PC-3 (cell line): ENCODE measurements at regions not wholly inside any gene's neighbourhood (a gene's known extent, or its start where the extent isn't known, plus 50 kb on each side); places are given as distances from the start of the nearest gene placed in this dataset.

ENCODE experiments used
- ATAC-seq: fragments of 200-7000 bp; cut with Tn5 transposase; 2 replicates; pipeline ENCODE4 v1.9.1; 2020; ENCODE audit warnings: mild to moderate bottlenecking, moderate library complexity
- BruUV-seq: library from RNA; stranded (reverse); fragments of 400-500 nt; replicated peaks from 2 replicates; lab custom pipeline; 2021; lab: Mats Ljungman, UMichigan
- CTCF ChIA-PET: fragments of 300-600 bp; sonication (Branson Sonifier 250); formaldehyde crosslinking; loops from one replicate; lab custom pipeline; 2022; ENCODE audit warnings: antibody characterized with exemption; lab: Charles Lee
- POLR2A ChIA-PET: fragments of 300-600 bp; sonication (Branson Sonifier 250); formaldehyde crosslinking; loops from one replicate; lab custom pipeline; 2022; ENCODE audit warnings: antibody characterized with exemption; ENCODE audit not compliant: unreplicated experiment; lab: Charles Lee
- DNase-seq: peaks from one replicate; pipeline ENCODE4 v3.0.0-alpha.2; 2015
- H2AFZ ChIP-seq: fragments of 300-600 bp; sonication (generic); 2 replicates; pipeline ENCODE4 v1.6.0; 2016; ENCODE audit warnings: antibody characterized with exemption, low read length
- H3F3A ChIP-seq: fragments of 300-600 bp; sonication (generic); one replicate; pipeline ENCODE4 v1.6.0; 2017; ENCODE audit warnings: antibody characterized with exemption, low read length, control low read depth, mild to moderate bottlenecking; ENCODE audit not compliant: unreplicated experiment
- H3K27ac ChIP-seq: fragments of 300-600 bp; sonication (generic); 2 replicates; pipeline ENCODE4 v1.5.1; 2016; ENCODE audit warnings: mild to moderate bottlenecking, low read length
- H3K27me3 ChIP-seq: fragments of 300-600 bp; sonication (generic); 2 replicates; pipeline ENCODE4 v1.6.1; 2016; ENCODE audit warnings: low read length, mixed read lengths
- H3K36me3 ChIP-seq: fragments of 300-600 bp; sonication (generic); 2 replicates; pipeline ENCODE4 v1.6.1; 2016; ENCODE audit warnings: low read depth, mixed run types, low read length, mixed read lengths
- H3K4me1 ChIP-seq: fragments of 300-600 bp; sonication (generic); 2 replicates; pipeline ENCODE4 v1.5.1; 2016; ENCODE audit warnings: low read length; ENCODE audit not compliant: insufficient read depth
- H3K4me2 ChIP-seq: fragments of 300-600 bp; sonication (generic); 2 replicates; pipeline ENCODE4 v1.6.0; 2016; ENCODE audit warnings: low read length
- H3K4me3 ChIP-seq: fragments of 300-600 bp; sonication (generic); 2 replicates; pipeline ENCODE4 v1.5.1; 2016; ENCODE audit warnings: mild to moderate bottlenecking, low read length, mixed read lengths
- H3K79me2 ChIP-seq: fragments of 300-600 bp; sonication (generic); 2 replicates; pipeline ENCODE4 v1.6.1; 2017; ENCODE audit warnings: low read length, mixed read lengths
- H3K9ac ChIP-seq: fragments of 300-600 bp; sonication (generic); 2 replicates; pipeline ENCODE4 v1.6.0; 2016; ENCODE audit warnings: mild to moderate bottlenecking, low read length
- H3K9me2 ChIP-seq: fragments of 300-600 bp; sonication (generic); replicated peaks from 2 replicates; pipeline ENCODE4 v1.6.1; 2016; ENCODE audit warnings: mixed run types, low read length, mixed read lengths
- H3K9me3 ChIP-seq: fragments of 300-600 bp; sonication (generic); 2 replicates; pipeline ENCODE4 v1.6.1; 2016; ENCODE audit warnings: low read length, mixed read lengths
- H4K20me1 ChIP-seq: fragments of 300-600 bp; sonication (generic); 2 replicates; pipeline ENCODE4 v1.6.1; 2016; ENCODE audit warnings: low read length, mixed read lengths
- CTCF ChIP-seq: fragments of 300-600 bp; sonication (generic); conservative IDR thresholded peaks from 2 replicates; pipeline ENCODE4 v1.5.1; 2017; ENCODE audit warnings: antibody characterized with exemption, low read depth, mild to moderate bottlenecking, low read length
- EZH2 ChIP-seq: fragments of 300-600 bp; sonication (generic); IDR thresholded peaks from one replicate; pipeline ENCODE4 v1.6.1; 2017; ENCODE audit warnings: antibody characterized with exemption, mild to moderate bottlenecking, low read length; ENCODE audit not compliant: unreplicated experiment
- EZH2phosphoT487 ChIP-seq: fragments of 300-600 bp; sonication (generic); IDR thresholded peaks from 2 replicates; pipeline ENCODE4 v1.6.1; 2018; ENCODE audit warnings: mild to moderate bottlenecking, antibody characterized with exemption, low read length, borderline replicate concordance
- intact Hi-C: fragments of 100-400 bp; cut with micrococcal nuclease; formaldehyde crosslinking; loops from 2 replicates; pipeline ENCODE4 v1.9.0; 2023

- no peak for ATAC-seq
- intact Hi-C loops = no loop called here
- H3K27me3 ChIP-seq = peaks cover 27% of the 10 kb centered on the region; the same call in 1 of the 2 replicates
- H3K4me2 ChIP-seq = no peak overlapping the region
- H3K9ac ChIP-seq = no peak overlapping the region
- no peaks in the 10 kb centered on the region for H3K9me3 ChIP-seq
- H3F3A ChIP-seq = no peaks in the 10 kb centered on the region
- H3K27ac ChIP-seq = no peak overlapping the region
- POLR2A ChIA-PET = no interaction called here
- no peak overlapping the region for H2AFZ ChIP-seq
- BruUV-seq = no TSS peak
- no peaks in the 10 kb centered on the region for H3K36me3 ChIP-seq
- H3K4me1 ChIP-seq = no peaks in the 10 kb centered on the region
- no peak overlapping the region for H3K4me3 ChIP-seq
- TF ChIP-seq EZH2 = no peak
- TF ChIP-seq CTCF = no peak
- CTCF ChIA-PET = no interaction called here
- DNase-seq = no peak
- H3K9me2 ChIP-seq = no peaks in the 10 kb centered on the region
- no peaks in the 10 kb centered on the region for H3K79me2 ChIP-seq
- no peaks in the 10 kb centered on the region for H4K20me1 ChIP-seq
Observed at GRCh38 chr14:95410838-95411237, 91.1 kb upstream of the CLMN start.

- Histone ChIP-seq H3K9me3 (no peaks in the 10 kb centered on the region), H3K27ac (no peak overlapping the region), H3K36me3 (no peaks in the 10 kb centered on the region), H3K79me2 (no peaks in the 10 kb centered on the region), H3K4me1 (no peaks in the 10 kb centered on the region), H3K9me2 (no peaks in the 10 kb centered on the region), H2AFZ (no peak overlapping the region), H3K9ac (no peak overlapping the region), H3K4me2 (no peak overlapping the region), H3F3A (no peaks in the 10 kb centered on the region), H3K4me3 (no peak overlapping the region), H3K27me3 (peaks cover 37% of the 10 kb centered on the region; the same call in 1 of the 2 replicates), H4K20me1 (no peaks in the 10 kb centered on the region)
- no peak for DNase-seq
- ATAC-seq = no peak
- TF ChIP-seq CTCF (no peak), EZH2phosphoT487 (no peak), EZH2 (no peak)
- CTCF ChIA-PET = no interaction called here
- no TSS peak for BruUV-seq
- POLR2A ChIA-PET = no interaction called here
- intact Hi-C loops = no loop called here
Observed at GRCh38 chr14:95409477-95410272, 90.0 kb upstream of the CLMN start.

- BruUV-seq = no TSS peak
- ATAC-seq = no peak
- intact Hi-C loops = no loop called here
Observed at GRCh38 chr14:95408731-95409476, 89.2 kb upstream of the CLMN start.

More at GRCh38 chr14:95408731-95409476, 89.2 kb upstream of the CLMN start:
- no peaks in the 10 kb centered on the region for H3K9me2 ChIP-seq
- H3K9me3 ChIP-seq = no peaks in the 10 kb centered on the region
- H3K4me1 ChIP-seq = no peaks in the 10 kb centered on the region
- H4K20me1 ChIP-seq = no peaks in the 10 kb centered on the region
- no peak overlapping the region for H3K9ac ChIP-seq
- no peak overlapping the region for H3K27ac ChIP-seq
- peaks cover 43% of the 10 kb centered on the region; the same call in 1 of the 2 replicates for H3K27me3 ChIP-seq
- no peak overlapping the region for H2AFZ ChIP-seq
- no peak overlapping the region for H3K4me2 ChIP-seq
- H3K4me3 ChIP-seq = no peak overlapping the region
- TF ChIP-seq EZH2phosphoT487 (no peak), EZH2 (no peak), CTCF (no peak)
- ChIA-PET CTCF (no interaction called here), POLR2A (no interaction called here)
- H3F3A ChIP-seq = no peaks in the 10 kb centered on the region
- H3K36me3 ChIP-seq = no peaks in the 10 kb centered on the region
- DNase-seq = no peak
- H3K79me2 ChIP-seq = no peaks in the 10 kb centered on the region
